ENCODE measurements at regions not wholly inside any gene's neighbourhood (a gene's known extent, or its start where the extent isn't known, plus 50 kb on each side); places are given as distances from the start of the nearest gene placed in this dataset.

- no peak for DNase-seq (ENCODE audit: low read depth in 1 of 2, low spot score in 1 of 2)
- H3K9me3 ChIP-seq, result no peaks in the 10 kb centered on the region
- no peak for ATAC-seq
- H3K4me3 ChIP-seq, result no peak overlapping the region
- H3K4me2 ChIP-seq, result no peak overlapping the region
- ChIA-PET POLR2A (no interaction called here), CTCF (interaction anchor here (0.6 kb wide), 1 partner anchor 10 kb away, joined by 3 read pairs; no protein-coding TSS in a partner anchor)
- no peak for FAIRE-seq
- TF ChIP-seq CBX2 (IDR thresholded peaks at IDR 0.05; ENCODE audit: borderline replicate concordance, low read depth) (no peak), HMGXB4 (CRISPR knock-in tag; IDR thresholded peaks at IDR 0.05; ENCODE audit: borderline replicate concordance) (no peak), TFCP2L1 (CRISPR knock-in tag; IDR thresholded peaks at IDR 0.05) (no peak), HOXB13 (CRISPR knock-in tag; IDR thresholded peaks at IDR 0.05; ENCODE audit: low read depth) (no peak), REST (IDR thresholded peaks at IDR 0.05) (no peak), TP53 (CRISPR knock-in tag; IDR thresholded peaks at IDR 0.05) (no peak), POLR2AphosphoS2 (conservative IDR thresholded peaks at IDR 0.05; ENCODE audit: low read length) (no peak), BHLHE40 (IDR thresholded peaks at IDR 0.05; ENCODE audit: low read depth, low read length) (no peak), GATA3 (IDR thresholded peaks at IDR 0.05; ENCODE audit: borderline replicate concordance) (no peak), MAFK (IDR thresholded peaks at IDR 0.05; ENCODE audit: partially characterized antibody) (no peak), ZFP36 (IDR thresholded peaks at IDR 0.05; ENCODE audit: borderline replicate concordance, partially characterized antibody) (no peak), ZNF302 (CRISPR knock-in tag; IDR thresholded peaks at IDR 0.05) (no peak), RAD21 (conservative IDR thresholded peaks at IDR 0.05 in 1 of 2, IDR thresholded peaks at IDR 0.05 in 1 of 2) (no peak), CBX8 (IDR thresholded peaks at IDR 0.05) (no peak), KDM5A (IDR thresholded peaks at IDR 0.05) (no peak), SMC3 (IDR thresholded peaks at IDR 0.05) (no peak), RARB (CRISPR knock-in tag; IDR thresholded peaks at IDR 0.05) (no peak), RNF2 (IDR thresholded peaks at IDR 0.05; ENCODE audit: borderline replicate concordance, low read depth) (no peak), USF2 (IDR thresholded peaks at IDR 0.05) (no peak)
- no peaks in the 10 kb centered on the region for H3K4me1 ChIP-seq
- no peak overlapping the region for H3K27ac ChIP-seq
Observed at GRCh38 chr9:13917534-13917933, 396.4 kb downstream of the NFIB start.

GRCh38 chr9:13915591-13916301, 398.2 kb downstream of the NFIB start:
- no peak for FAIRE-seq
- CTCF ChIA-PET, result no interaction called here
- H3K4me1 ChIP-seq, result no peaks in the 10 kb centered on the region
- no peak overlapping the region for H3K27ac ChIP-seq
- H3K4me3 ChIP-seq, result no peak overlapping the region
- ATAC-seq, result no peak
- no peak overlapping the region for H3K4me2 ChIP-seq
- TF ChIP-seq CBX8 (IDR thresholded peaks at IDR 0.05), result no peak
- TF ChIP-seq NR3C1 (IDR thresholded peaks at IDR 0.05), result no peak
- TF ChIP-seq RNF2 (IDR thresholded peaks at IDR 0.05; ENCODE audit: borderline replicate concordance, low read depth), result no peak
- no peak for TF ChIP-seq MAX (IDR thresholded peaks at IDR 0.05)
- TF ChIP-seq GATA3 (IDR thresholded peaks at IDR 0.05; ENCODE audit: borderline replicate concordance), result no peak
- no peak for TF ChIP-seq CTCF (IDR thresholded peaks at IDR 0.05)
- TF ChIP-seq HOXB13 (CRISPR knock-in tag; IDR thresholded peaks at IDR 0.05; ENCODE audit: low read depth), result no peak
- no peak for TF ChIP-seq HOXB5 (CRISPR knock-in tag; IDR thresholded peaks at IDR 0.05)
- no peak for TF ChIP-seq EP300 (IDR thresholded peaks at IDR 0.05)
- no peak for TF ChIP-seq NPAS2 (CRISPR knock-in tag; IDR thresholded peaks at IDR 0.05; ENCODE audit: borderline replicate concordance)
- no peak for TF ChIP-seq HOXA7 (CRISPR knock-in tag; IDR thresholded peaks at IDR 0.05)
- TF ChIP-seq FOSB (CRISPR knock-in tag; IDR thresholded peaks at IDR 0.05), result no peak
- no peak for TF ChIP-seq CEBPB (IDR thresholded peaks at IDR 0.05)
- no peak for TF ChIP-seq RAD21 (conservative IDR thresholded peaks at IDR 0.05 in 1 of 2, IDR thresholded peaks at IDR 0.05 in 1 of 2)
- TF ChIP-seq JUN (IDR thresholded peaks at IDR 0.05), result no peak
- no peaks in the 10 kb centered on the region for H3K9me3 ChIP-seq
- no peak for DNase-seq (ENCODE audit: low read depth in 1 of 2, low spot score in 1 of 2)
- POLR2A ChIA-PET, result no interaction called here
- 27% methylated on average over 4 of the region's 4 CpGs for WGBS (ENCODE audit: missing lambda C conversion rate)

Data from A549 (cell line).